HCT116 (cell line): ENCODE measurements at regions not wholly inside any gene's neighbourhood (a gene's known extent, or its start where the extent isn't known, plus 50 kb on each side); places are given as distances from the start of the nearest gene placed in this dataset.

Experiments
- ATAC-seq: fragments of 200-7000 bp; cut with Tn5 transposase; 2 replicates; pipeline ENCODE4 v1.9.1; 2020; ENCODE audit warnings: mild to moderate bottlenecking, moderate library complexity
- BruUV-seq: library from RNA; stranded (reverse); fragments of 400-500 nt; replicated peaks from 2 replicates; lab custom pipeline; 2021; lab: Mats Ljungman, UMichigan
- CTCF ChIA-PET: fragments of 300-600 bp; sonication (Branson Sonifier 250); formaldehyde crosslinking; loops from one replicate; lab custom pipeline; 2021; ENCODE audit warnings: antibody characterized with exemption; lab: Charles Lee
- POLR2A ChIA-PET: fragments of 300-600, 350-600 bp; sonication (Branson Sonifier 250); formaldehyde crosslinking; loops from one replicate; lab custom pipeline; 2021; ENCODE audit warnings: antibody characterized with exemption; lab: Charles Lee
- RAD21 ChIA-PET, 2 experiments: fragments of 300-600 bp; sonication (Branson Sonifier 250); formaldehyde crosslinking; loops; one replicate each; lab custom pipeline; 2023; ENCODE audit warnings: low total read pairs in 2 of 2; ENCODE audit not compliant: uncharacterized antibody in 2 of 2, unreplicated experiment in 2 of 2, low non-redundant PET in 1 of 2; lab: Charles Lee
- DNase-seq: peaks from one replicate; pipeline ENCODE4 v3.0.0-alpha.2; 2010; ENCODE audit warnings: low read depth, low spot score
- H2AFZ ChIP-seq: fragments of 200-600 bp; shearing (Covaris generic), sonication (generic); 2 replicates; pipeline ENCODE4 v1.6.1; 2017; ENCODE audit warnings: low read depth, mixed run types, mixed read lengths, antibody characterized with exemption, low read length; ENCODE audit not compliant: poor library complexity, severe bottlenecking
- H3K27ac ChIP-seq: 2 replicates; pipeline ENCODE4 v1.5.1; 2012; ENCODE audit warnings: low read depth, low read length
- H3K27me3 ChIP-seq: fragments of 200-600 bp; sonication (generic); 2 replicates; pipeline ENCODE4 v1.6.1; 2016; ENCODE audit warnings: mixed run types, low read length, mixed read lengths; ENCODE audit not compliant: insufficient read depth
- H3K36me3 ChIP-seq, 2 experiments: fragments of 200-500 bp in 1 of 2; fragments of 200-600 bp in 1 of 2; sonication (Bioruptor generic) in 1 of 2; sonication (generic) in 1 of 2; 2 replicates each; pipeline versions ENCODE4 v1.5.1 to v1.6.1; 2014 to 2016; ENCODE audit warnings: low read length in 2 of 2, inconsistent platforms in 1 of 2, mixed read lengths in 1 of 2, mixed run types in 1 of 2; ENCODE audit not compliant: insufficient read depth in 2 of 2, control insufficient read depth in 1 of 2
- H3K4me1 ChIP-seq, 2 experiments: fragments of 200-600 bp in 1 of 2; sonication (generic) in 1 of 2; 2 replicates each; pipeline versions ENCODE4 v1.5.1 to v1.6.1; 2012 to 2017; ENCODE audit warnings: low read length in 2 of 2, inconsistent platforms in 1 of 2, mild to moderate bottlenecking in 1 of 2, mixed read lengths in 1 of 2, mixed run types in 1 of 2, moderate library complexity in 1 of 2; ENCODE audit not compliant: insufficient read depth in 2 of 2, control insufficient read depth in 1 of 2
- H3K4me2 ChIP-seq: fragments of 200-600 bp; sonication (generic); 2 replicates; pipeline ENCODE4 v1.6.1; 2017; ENCODE audit warnings: mixed run types, low read length, mixed read lengths
- H3K4me3 ChIP-seq, 2 experiments: fragments of 200-600 bp in 1 of 2; sonication (generic) in 1 of 2; replicated peaks in 1 of 2; 2 replicates each; pipeline ENCODE4 v1.5.1; 2011 to 2016; ENCODE audit warnings: low read length in 2 of 2, control low read depth in 1 of 2, low read depth in 1 of 2, mild to moderate bottlenecking in 1 of 2, mixed read lengths in 1 of 2, mixed run types in 1 of 2
- H3K79me2 ChIP-seq: fragments of 200-600 bp; sonication (generic); 2 replicates; pipeline ENCODE4 v1.6.1; 2017; ENCODE audit warnings: mild to moderate bottlenecking, mixed run types, low read length, moderate library complexity, mixed read lengths; ENCODE audit not compliant: insufficient read depth
- H3K9ac ChIP-seq: fragments of 200-600 bp; sonication (generic); 2 replicates; pipeline ENCODE4 v1.6.1; 2016; ENCODE audit warnings: low read length, mixed read lengths
- H3K9me2 ChIP-seq: fragments of 200-600 bp; sonication (generic), shearing (Covaris generic); 2 replicates; pipeline ENCODE4 v1.6.1; 2017; ENCODE audit warnings: mixed run types, mild to moderate bottlenecking, moderate library complexity; ENCODE audit not compliant: insufficient read depth
- H3K9me3 ChIP-seq, 2 experiments: fragments of 200-500 bp in 1 of 2; fragments of 200-600 bp in 1 of 2; sonication (Bioruptor generic) in 1 of 2; sonication (generic) in 1 of 2; 2 replicates each; pipeline ENCODE4 v1.6.1; 2014 to 2017; ENCODE audit warnings: low read length in 2 of 2, mixed read lengths in 2 of 2, inconsistent platforms in 1 of 2, low read depth in 1 of 2, mild to moderate bottlenecking in 1 of 2, mixed run types in 1 of 2, moderate library complexity in 1 of 2; ENCODE audit not compliant: control insufficient read depth in 1 of 2, insufficient read depth in 1 of 2
- H4K20me1 ChIP-seq: fragments of 200-600 bp; sonication (generic), shearing (Covaris generic); 2 replicates; pipeline ENCODE4 v1.6.1; 2017; ENCODE audit warnings: mixed run types, mild to moderate bottlenecking, moderate library complexity; ENCODE audit not compliant: insufficient read depth
- ELF1 ChIP-seq: IDR thresholded peaks from 2 replicates; pipeline ENCODE4 v1.6.1; 2012; ENCODE audit warnings: low read depth, borderline replicate concordance
- EZH2phosphoT487 ChIP-seq: fragments of 200-600 bp; IDR thresholded peaks from 2 replicates; pipeline ENCODE4 v1.6.1; 2018; ENCODE audit warnings: antibody characterized with exemption, borderline replicate concordance
- RAD21 ChIP-seq: IDR thresholded peaks from 2 replicates; pipeline ENCODE4 v1.6.1; 2012; ENCODE audit warnings: low read depth, mild to moderate bottlenecking
- TCF7L2 ChIP-seq: IDR thresholded peaks from 2 replicates; pipeline ENCODE4 v1.7.0; 2011; ENCODE audit warnings: borderline replicate concordance, inconsistent platforms; ENCODE audit not compliant: insufficient read depth, insufficient read length; ENCODE audit errors: extremely low read depth
- YY1 ChIP-seq: IDR thresholded peaks from 2 replicates; pipeline ENCODE4 v1.6.1; 2011; ENCODE audit warnings: low read length, low read depth, moderate library complexity, mild to moderate bottlenecking; ENCODE audit not compliant: insufficient replicate concordance; ENCODE audit errors: extremely low read depth
- ZBTB33 ChIP-seq: IDR thresholded peaks from 2 replicates; pipeline ENCODE4 v1.6.1; 2011; ENCODE audit warnings: mild to moderate bottlenecking, low read length, moderate library complexity; ENCODE audit not compliant: insufficient replicate concordance; ENCODE audit errors: extremely low read depth
- intact Hi-C: fragments of 100-400 bp; cut with micrococcal nuclease; formaldehyde crosslinking; loops from 2 replicates; pipeline ENCODE4 v1.10.0; 2022
- TF ChIP-seq, protein P1 (sequence below): IDR thresholded peaks from 2 replicates; pipeline ENCODE4 v1.6.1; 2012; ENCODE audit warnings: low read depth
- TF ChIP-seq, protein P2 (sequence below), 3 experiments: fragments of 200-600 bp in 1 of 3; sonication (generic) in 1 of 3; IDR thresholded peaks in 2 of 3; conservative IDR thresholded peaks in 1 of 3; 2 replicates each; pipeline ENCODE4 v1.5.1; 2012 to 2017; ENCODE audit warnings: low read depth in 2 of 3, low read length in 2 of 3, antibody characterized with exemption in 1 of 3, borderline replicate concordance in 1 of 3, control low read depth in 1 of 3, mild to moderate bottlenecking in 1 of 3, mixed read lengths in 1 of 3, mixed run types in 1 of 3, moderate library complexity in 1 of 3; ENCODE audit not compliant: insufficient read depth in 1 of 3
- TF ChIP-seq, protein P3 (sequence below): IDR thresholded peaks from 2 replicates; pipeline ENCODE4 v1.6.1; 2012

- BruUV-seq = no TSS peak
- ATAC-seq = no peak
- no peaks in the 10 kb centered on the region for H3K79me2 ChIP-seq
- no peaks in the 10 kb centered on the region for H3K9me2 ChIP-seq
- H3K4me1 ChIP-seq = no peaks in the 10 kb centered on the region
- no peak overlapping the region for H2AFZ ChIP-seq
- H4K20me1 ChIP-seq = no peaks in the 10 kb centered on the region
- no peak for TF ChIP-seq EZH2phosphoT487
- TF ChIP-seq ELF1 = no peak
- TF ChIP-seq, protein P1, sequence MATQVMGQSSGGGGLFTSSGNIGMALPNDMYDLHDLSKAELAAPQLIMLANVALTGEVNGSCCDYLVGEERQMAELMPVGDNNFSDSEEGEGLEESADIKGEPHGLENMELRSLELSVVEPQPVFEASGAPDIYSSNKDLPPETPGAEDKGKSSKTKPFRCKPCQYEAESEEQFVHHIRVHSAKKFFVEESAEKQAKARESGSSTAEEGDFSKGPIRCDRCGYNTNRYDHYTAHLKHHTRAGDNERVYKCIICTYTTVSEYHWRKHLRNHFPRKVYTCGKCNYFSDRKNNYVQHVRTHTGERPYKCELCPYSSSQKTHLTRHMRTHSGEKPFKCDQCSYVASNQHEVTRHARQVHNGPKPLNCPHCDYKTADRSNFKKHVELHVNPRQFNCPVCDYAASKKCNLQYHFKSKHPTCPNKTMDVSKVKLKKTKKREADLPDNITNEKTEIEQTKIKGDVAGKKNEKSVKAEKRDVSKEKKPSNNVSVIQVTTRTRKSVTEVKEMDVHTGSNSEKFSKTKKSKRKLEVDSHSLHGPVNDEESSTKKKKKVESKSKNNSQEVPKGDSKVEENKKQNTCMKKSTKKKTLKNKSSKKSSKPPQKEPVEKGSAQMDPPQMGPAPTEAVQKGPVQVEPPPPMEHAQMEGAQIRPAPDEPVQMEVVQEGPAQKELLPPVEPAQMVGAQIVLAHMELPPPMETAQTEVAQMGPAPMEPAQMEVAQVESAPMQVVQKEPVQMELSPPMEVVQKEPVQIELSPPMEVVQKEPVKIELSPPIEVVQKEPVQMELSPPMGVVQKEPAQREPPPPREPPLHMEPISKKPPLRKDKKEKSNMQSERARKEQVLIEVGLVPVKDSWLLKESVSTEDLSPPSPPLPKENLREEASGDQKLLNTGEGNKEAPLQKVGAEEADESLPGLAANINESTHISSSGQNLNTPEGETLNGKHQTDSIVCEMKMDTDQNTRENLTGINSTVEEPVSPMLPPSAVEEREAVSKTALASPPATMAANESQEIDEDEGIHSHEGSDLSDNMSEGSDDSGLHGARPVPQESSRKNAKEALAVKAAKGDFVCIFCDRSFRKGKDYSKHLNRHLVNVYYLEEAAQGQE = no peak
- TF ChIP-seq, protein P2, sequence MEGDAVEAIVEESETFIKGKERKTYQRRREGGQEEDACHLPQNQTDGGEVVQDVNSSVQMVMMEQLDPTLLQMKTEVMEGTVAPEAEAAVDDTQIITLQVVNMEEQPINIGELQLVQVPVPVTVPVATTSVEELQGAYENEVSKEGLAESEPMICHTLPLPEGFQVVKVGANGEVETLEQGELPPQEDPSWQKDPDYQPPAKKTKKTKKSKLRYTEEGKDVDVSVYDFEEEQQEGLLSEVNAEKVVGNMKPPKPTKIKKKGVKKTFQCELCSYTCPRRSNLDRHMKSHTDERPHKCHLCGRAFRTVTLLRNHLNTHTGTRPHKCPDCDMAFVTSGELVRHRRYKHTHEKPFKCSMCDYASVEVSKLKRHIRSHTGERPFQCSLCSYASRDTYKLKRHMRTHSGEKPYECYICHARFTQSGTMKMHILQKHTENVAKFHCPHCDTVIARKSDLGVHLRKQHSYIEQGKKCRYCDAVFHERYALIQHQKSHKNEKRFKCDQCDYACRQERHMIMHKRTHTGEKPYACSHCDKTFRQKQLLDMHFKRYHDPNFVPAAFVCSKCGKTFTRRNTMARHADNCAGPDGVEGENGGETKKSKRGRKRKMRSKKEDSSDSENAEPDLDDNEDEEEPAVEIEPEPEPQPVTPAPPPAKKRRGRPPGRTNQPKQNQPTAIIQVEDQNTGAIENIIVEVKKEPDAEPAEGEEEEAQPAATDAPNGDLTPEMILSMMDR (IDR thresholded peaks at IDR 0.05 in 2 of 3, conservative IDR thresholded peaks at IDR 0.05 in 1 of 3; ENCODE audit: borderline replicate concordance in 1 of 3, insufficient read depth in 1 of 3, low read depth in 2 of 3, low read length in 2 of 3) = no peak
- TF ChIP-seq ZBTB33 = no peak
- TF ChIP-seq RAD21 = no peak
- TF ChIP-seq, protein P3, sequence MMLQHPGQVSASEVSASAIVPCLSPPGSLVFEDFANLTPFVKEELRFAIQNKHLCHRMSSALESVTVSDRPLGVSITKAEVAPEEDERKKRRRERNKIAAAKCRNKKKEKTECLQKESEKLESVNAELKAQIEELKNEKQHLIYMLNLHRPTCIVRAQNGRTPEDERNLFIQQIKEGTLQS = no peak
- no peak for TF ChIP-seq TCF7L2
- TF ChIP-seq YY1 = no peak
- H3K27ac ChIP-seq = no peak overlapping the region
- no peak overlapping the region for H3K4me2 ChIP-seq
- no peaks in the 10 kb centered on the region for H3K36me3 ChIP-seq
- H3K4me3 ChIP-seq = no peak overlapping the region
- intact Hi-C loops = no loop called here
- peaks cover 0 to 9% of the 10 kb centered on the region in 2 experiments; a peak in 1 of 4 replicates for H3K9me3 ChIP-seq
- ChIA-PET POLR2A (no interaction called here), CTCF (no interaction called here), RAD21 (no interaction called here)
- H3K9ac ChIP-seq = no peak overlapping the region
- no peaks in the 10 kb centered on the region for H3K27me3 ChIP-seq
- DNase-seq = no peak
Measured at GRCh38 chr14:24692382-24693352, 58.7 kb upstream of the GZMB start.
